ENCODE measurements at regions not wholly inside any gene's neighbourhood (a gene's known extent, or its start where the extent isn't known, plus 50 kb on each side); places are given as distances from the start of the nearest gene placed in this dataset.
"Not testable (repeated sequence)": the region's sequence is repeated elsewhere in the genome, so short reads cannot be mapped to it uniquely, and the experiment has no call there.

- not testable (repeated sequence) for TF ChIP-seq CTCF, EP300 (IDR thresholded peaks at IDR 0.05)
Measured at GRCh38 chr4:78714598-78714997, 61.6 kb upstream of the BMP2K start.

All from sigmoid colon (tissue), 4 donors.